Activated CD4-positive, alpha-beta T cell treated with anti-CD3 and anti-CD28 coated beads, Interleukin-2, amount 50 U/mL, for 4 hours (primary cell): ENCODE measurements at regions not wholly inside any gene's neighbourhood (a gene's known extent, or its start where the extent isn't known, plus 50 kb on each side); places are given as distances from the start of the nearest gene placed in this dataset.
"Not testable (repeated sequence)": the region's sequence is repeated elsewhere in the genome, so short reads cannot be mapped to it uniquely, and the experiment has no call there.

ENCODE experiments used
- DNase-seq, 2 experiments: peaks; one replicate each; pipeline ENCODE4 v3.0.0-alpha.2; 2020

GRCh38 chr2:192628017-192628416, 433.3 kb upstream of the TMEFF2 start:
- no peak for DNase-seq

GRCh38 chr2:192615105-192615504, 420.4 kb upstream of the TMEFF2 start:
- DNase-seq = no peak

- DNase-seq = no peak
Observed at GRCh38 chr2:192604295-192604694, 409.6 kb upstream of the TMEFF2 start.

GRCh38 chr2:192598649-192599048, 403.9 kb upstream of the TMEFF2 start:
- not testable (repeated sequence) for DNase-seq

- no peak for DNase-seq
Observed at GRCh38 chr2:192593561-192593960, 398.8 kb upstream of the TMEFF2 start.

- no peak for DNase-seq
Observed at GRCh38 chr2:192591617-192592016, 396.9 kb upstream of the TMEFF2 start.

- DNase-seq = no peak
Observed at GRCh38 chr2:192585418-192585817, 390.7 kb upstream of the TMEFF2 start.

- no peak for DNase-seq
Observed at GRCh38 chr2:192584976-192585375, 390.2 kb upstream of the TMEFF2 start.

- DNase-seq = no peak
Observed at GRCh38 chr2:192579965-192580700, 385.4 kb upstream of the TMEFF2 start.

- DNase-seq = no peak
Observed at GRCh38 chr2:192578780-192579179, 384.0 kb upstream of the TMEFF2 start.

- no peak for DNase-seq
Observed at GRCh38 chr2:192577706-192578105, 383.0 kb upstream of the TMEFF2 start.

- DNase-seq = no peak
Observed at GRCh38 chr2:192574552-192574951, 379.8 kb upstream of the TMEFF2 start.

- no peak for DNase-seq
Observed at GRCh38 chr2:192571636-192572035, 376.9 kb upstream of the TMEFF2 start.

- no peak for DNase-seq
Observed at GRCh38 chr2:192570788-192571187, 376.1 kb upstream of the TMEFF2 start.

GRCh38 chr2:192566863-192567262, 372.1 kb upstream of the TMEFF2 start:
- no peak for DNase-seq

GRCh38 chr2:192560326-192560725, 365.6 kb upstream of the TMEFF2 start:
- no peak for DNase-seq

GRCh38 chr2:192559587-192559986, 364.9 kb upstream of the TMEFF2 start:
- no peak for DNase-seq

- no peak for DNase-seq
Observed at GRCh38 chr2:192558637-192559036, 363.9 kb upstream of the TMEFF2 start.

- no peak for DNase-seq
Observed at GRCh38 chr2:192555740-192556139, 361.0 kb upstream of the TMEFF2 start.

GRCh38 chr2:192551760-192552159, 357.0 kb upstream of the TMEFF2 start:
- no peak for DNase-seq

GRCh38 chr2:192546565-192546964, 351.8 kb upstream of the TMEFF2 start:
- DNase-seq = no peak

- DNase-seq = no peak
Observed at GRCh38 chr2:192544371-192544955, 349.7 kb upstream of the TMEFF2 start.

GRCh38 chr2:192542148-192543066, 347.7 kb upstream of the TMEFF2 start:
- not testable (repeated sequence) for DNase-seq

- no peak for DNase-seq
Observed at GRCh38 chr2:192539306-192539705, 344.6 kb upstream of the TMEFF2 start.
